ENCODE measurements at regions not wholly inside any gene's neighbourhood (a gene's known extent, or its start where the extent isn't known, plus 50 kb on each side); places are given as distances from the start of the nearest gene placed in this dataset.

DNA sequence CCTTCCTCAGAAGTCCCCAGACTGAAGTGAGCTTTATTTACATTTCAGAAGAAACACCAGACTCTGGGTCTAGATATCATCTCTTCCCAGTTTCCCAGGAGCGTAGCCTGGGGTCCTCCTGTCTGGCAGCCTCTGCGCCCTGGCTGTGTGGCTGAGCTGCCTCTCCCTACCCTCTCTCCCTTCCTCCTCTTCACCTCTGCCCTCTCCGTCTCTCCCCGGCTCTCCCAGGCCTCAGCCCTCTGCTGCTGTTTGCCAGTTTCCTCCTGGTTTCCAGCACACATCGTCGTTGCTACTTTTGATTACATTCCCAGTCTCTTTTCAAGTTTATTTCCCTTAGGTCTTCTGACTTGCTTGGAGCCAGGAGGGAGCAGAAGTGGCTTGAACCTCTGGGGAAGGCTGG, 91.1 kb upstream of the DISP3 start:
- TF ChIP-seq EP300 (conservative IDR thresholded peaks at IDR 0.05; ENCODE audit: poor library complexity, severe bottlenecking) (no peak), POLR2AphosphoS5 (IDR thresholded peaks at IDR 0.05) (no peak)
- TF ChIP-seq, protein P1, sequence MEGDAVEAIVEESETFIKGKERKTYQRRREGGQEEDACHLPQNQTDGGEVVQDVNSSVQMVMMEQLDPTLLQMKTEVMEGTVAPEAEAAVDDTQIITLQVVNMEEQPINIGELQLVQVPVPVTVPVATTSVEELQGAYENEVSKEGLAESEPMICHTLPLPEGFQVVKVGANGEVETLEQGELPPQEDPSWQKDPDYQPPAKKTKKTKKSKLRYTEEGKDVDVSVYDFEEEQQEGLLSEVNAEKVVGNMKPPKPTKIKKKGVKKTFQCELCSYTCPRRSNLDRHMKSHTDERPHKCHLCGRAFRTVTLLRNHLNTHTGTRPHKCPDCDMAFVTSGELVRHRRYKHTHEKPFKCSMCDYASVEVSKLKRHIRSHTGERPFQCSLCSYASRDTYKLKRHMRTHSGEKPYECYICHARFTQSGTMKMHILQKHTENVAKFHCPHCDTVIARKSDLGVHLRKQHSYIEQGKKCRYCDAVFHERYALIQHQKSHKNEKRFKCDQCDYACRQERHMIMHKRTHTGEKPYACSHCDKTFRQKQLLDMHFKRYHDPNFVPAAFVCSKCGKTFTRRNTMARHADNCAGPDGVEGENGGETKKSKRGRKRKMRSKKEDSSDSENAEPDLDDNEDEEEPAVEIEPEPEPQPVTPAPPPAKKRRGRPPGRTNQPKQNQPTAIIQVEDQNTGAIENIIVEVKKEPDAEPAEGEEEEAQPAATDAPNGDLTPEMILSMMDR (IDR thresholded peaks at IDR 0.05; ENCODE audit: poor library complexity, severe bottlenecking): no peak
- TF ChIP-seq, protein P2, sequence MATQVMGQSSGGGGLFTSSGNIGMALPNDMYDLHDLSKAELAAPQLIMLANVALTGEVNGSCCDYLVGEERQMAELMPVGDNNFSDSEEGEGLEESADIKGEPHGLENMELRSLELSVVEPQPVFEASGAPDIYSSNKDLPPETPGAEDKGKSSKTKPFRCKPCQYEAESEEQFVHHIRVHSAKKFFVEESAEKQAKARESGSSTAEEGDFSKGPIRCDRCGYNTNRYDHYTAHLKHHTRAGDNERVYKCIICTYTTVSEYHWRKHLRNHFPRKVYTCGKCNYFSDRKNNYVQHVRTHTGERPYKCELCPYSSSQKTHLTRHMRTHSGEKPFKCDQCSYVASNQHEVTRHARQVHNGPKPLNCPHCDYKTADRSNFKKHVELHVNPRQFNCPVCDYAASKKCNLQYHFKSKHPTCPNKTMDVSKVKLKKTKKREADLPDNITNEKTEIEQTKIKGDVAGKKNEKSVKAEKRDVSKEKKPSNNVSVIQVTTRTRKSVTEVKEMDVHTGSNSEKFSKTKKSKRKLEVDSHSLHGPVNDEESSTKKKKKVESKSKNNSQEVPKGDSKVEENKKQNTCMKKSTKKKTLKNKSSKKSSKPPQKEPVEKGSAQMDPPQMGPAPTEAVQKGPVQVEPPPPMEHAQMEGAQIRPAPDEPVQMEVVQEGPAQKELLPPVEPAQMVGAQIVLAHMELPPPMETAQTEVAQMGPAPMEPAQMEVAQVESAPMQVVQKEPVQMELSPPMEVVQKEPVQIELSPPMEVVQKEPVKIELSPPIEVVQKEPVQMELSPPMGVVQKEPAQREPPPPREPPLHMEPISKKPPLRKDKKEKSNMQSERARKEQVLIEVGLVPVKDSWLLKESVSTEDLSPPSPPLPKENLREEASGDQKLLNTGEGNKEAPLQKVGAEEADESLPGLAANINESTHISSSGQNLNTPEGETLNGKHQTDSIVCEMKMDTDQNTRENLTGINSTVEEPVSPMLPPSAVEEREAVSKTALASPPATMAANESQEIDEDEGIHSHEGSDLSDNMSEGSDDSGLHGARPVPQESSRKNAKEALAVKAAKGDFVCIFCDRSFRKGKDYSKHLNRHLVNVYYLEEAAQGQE (IDR thresholded peaks at IDR 0.05; ENCODE audit: borderline replicate concordance): no peak
